OCI-LY7 (cell line): ENCODE measurements at regions not wholly inside any gene's neighbourhood (a gene's known extent, or its start where the extent isn't known, plus 50 kb on each side); places are given as distances from the start of the nearest gene placed in this dataset.

Experiments
- BruUV-seq: library from RNA; stranded (reverse); fragments of 400-500 nt; replicated peaks from 2 replicates; lab custom pipeline; 2021; lab: Mats Ljungman, UMichigan
- CTCF ChIA-PET: fragments of 300-600 bp; sonication (Branson Sonifier 250); formaldehyde crosslinking; loops from one replicate; lab custom pipeline; 2022; ENCODE audit warnings: antibody characterized with exemption; ENCODE audit not compliant: unreplicated experiment; lab: Charles Lee
- POLR2A ChIA-PET: fragments of 300-600 bp; sonication (Branson Sonifier 250); formaldehyde crosslinking; loops from one replicate; lab custom pipeline; 2022; ENCODE audit warnings: antibody characterized with exemption; lab: Charles Lee
- DNase-seq: peaks from one replicate; pipeline ENCODE4 v3.0.0-alpha.2; 2015; ENCODE audit warnings: low spot score
- H2AFZ ChIP-seq: fragments of 200-600 bp; sonication (generic), shearing (Covaris generic); 2 replicates; pipeline ENCODE4 v1.6.1; 2014; ENCODE audit warnings: mild to moderate bottlenecking, antibody characterized with exemption, low read length, moderate library complexity
- H3K27ac ChIP-seq: fragments of 200-600 bp; sonication (generic); 2 replicates; pipeline ENCODE4 v1.5.1; 2014; ENCODE audit warnings: mixed run types, low read depth, mild to moderate bottlenecking, moderate library complexity, low read length, inconsistent platforms; ENCODE audit not compliant: poor library complexity, severe bottlenecking
- H3K36me3 ChIP-seq: fragments of 200-600 bp; sonication (generic); 2 replicates; pipeline ENCODE4 v1.6.1; 2014; ENCODE audit warnings: mild to moderate bottlenecking, antibody characterized with exemption, low read length, moderate library complexity, mixed read lengths; ENCODE audit not compliant: insufficient read depth
- H3K4me1 ChIP-seq: fragments of 200-600 bp; sonication (generic); 2 replicates; pipeline ENCODE4 v1.5.1; 2014; ENCODE audit warnings: mild to moderate bottlenecking, low read length; ENCODE audit not compliant: insufficient read depth, poor library complexity, severe bottlenecking
- H3K4me2 ChIP-seq: fragments of 200-600 bp; sonication (generic); 2 replicates; pipeline ENCODE4 v1.6.1; 2014; ENCODE audit warnings: mild to moderate bottlenecking, low read length
- H3K4me3 ChIP-seq: fragments of 200-600 bp; sonication (generic); 2 replicates; pipeline ENCODE4 v1.5.1; 2014; ENCODE audit warnings: mild to moderate bottlenecking, low read depth, low read length; ENCODE audit not compliant: poor library complexity, severe bottlenecking
- H3K79me2 ChIP-seq: fragments of 200-600 bp; sonication (generic); 2 replicates; pipeline ENCODE4 v1.6.1; 2016; ENCODE audit warnings: low read depth, mild to moderate bottlenecking, low read length, moderate library complexity, mixed read lengths; ENCODE audit not compliant: insufficient read depth
- H3K9me2 ChIP-seq: fragments of 200-600 bp; sonication (generic); 2 replicates; pipeline ENCODE4 v1.6.1; 2016; ENCODE audit warnings: mild to moderate bottlenecking, low read length, mixed read lengths; ENCODE audit not compliant: insufficient read depth
- H3K9me3 ChIP-seq: fragments of 200-600 bp; sonication (generic); 2 replicates; pipeline ENCODE4 v1.6.1; 2014; ENCODE audit warnings: mild to moderate bottlenecking, mixed run types, low read length, mixed read lengths
- H4K20me1 ChIP-seq: fragments of 200-600 bp; sonication (generic); 2 replicates; pipeline ENCODE4 v1.6.1; 2014; ENCODE audit warnings: mild to moderate bottlenecking, antibody characterized with exemption, low read length, moderate library complexity, mixed read lengths; ENCODE audit not compliant: insufficient read depth
- EZH2phosphoT487 ChIP-seq: fragments of 200-600 bp; sonication (generic); IDR thresholded peaks from 2 replicates; pipeline ENCODE4 v1.6.1; 2018; ENCODE audit warnings: low read depth, borderline replicate concordance, mild to moderate bottlenecking, mixed run types, antibody characterized with exemption, low read length, moderate library complexity, mixed read lengths
- intact Hi-C: fragments of 100-400 bp; cut with micrococcal nuclease; formaldehyde crosslinking; loops from one replicate; pipeline ENCODE4 v1.10.0; 2022; ENCODE audit not compliant: unreplicated experiment
- TF ChIP-seq, protein P1 (sequence below): fragments of 200-600 bp; sonication (generic); conservative IDR thresholded peaks from 2 replicates; pipeline ENCODE4 v1.5.1; 2014; ENCODE audit warnings: mild to moderate bottlenecking, antibody characterized with exemption, low read length, moderate library complexity, mixed read lengths

DNA sequence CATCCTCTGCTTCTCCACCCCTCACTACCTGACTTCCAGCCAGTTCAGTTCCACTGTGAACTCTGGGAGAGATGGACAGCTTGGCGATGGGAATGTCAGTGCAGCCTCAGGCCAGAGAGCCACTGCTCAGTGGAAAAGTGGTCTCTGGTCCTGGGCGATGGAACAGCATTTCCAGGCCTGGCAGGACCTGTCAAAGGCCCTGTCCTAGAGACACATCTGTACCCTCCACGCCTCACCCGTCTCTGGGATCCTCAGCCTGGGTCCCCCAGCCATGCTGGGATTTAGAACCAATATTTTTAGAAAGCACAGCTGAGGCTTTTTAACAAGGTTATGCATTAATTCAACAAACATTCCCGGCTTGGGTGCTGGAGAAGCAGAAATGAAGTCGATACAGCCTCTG is 165.7 kb downstream of the MN1 start:
- Histone ChIP-seq H3K36me3 (no peaks in the 10 kb centered on the region), H3K4me3 (no peak overlapping the region), H2AFZ (no peak overlapping the region), H3K9me3 (no peaks in the 10 kb centered on the region), H3K79me2 (no peaks in the 10 kb centered on the region), H3K4me2 (no peak overlapping the region), H3K27ac (no peak overlapping the region), H3K4me1 (no peaks in the 10 kb centered on the region), H3K9me2 (no peaks in the 10 kb centered on the region), H4K20me1 (no peaks in the 10 kb centered on the region)
- DNase-seq = no peak
- ChIA-PET POLR2A (no interaction called here), CTCF (no interaction called here)
- no peak for TF ChIP-seq EZH2phosphoT487
- TF ChIP-seq, protein P1, sequence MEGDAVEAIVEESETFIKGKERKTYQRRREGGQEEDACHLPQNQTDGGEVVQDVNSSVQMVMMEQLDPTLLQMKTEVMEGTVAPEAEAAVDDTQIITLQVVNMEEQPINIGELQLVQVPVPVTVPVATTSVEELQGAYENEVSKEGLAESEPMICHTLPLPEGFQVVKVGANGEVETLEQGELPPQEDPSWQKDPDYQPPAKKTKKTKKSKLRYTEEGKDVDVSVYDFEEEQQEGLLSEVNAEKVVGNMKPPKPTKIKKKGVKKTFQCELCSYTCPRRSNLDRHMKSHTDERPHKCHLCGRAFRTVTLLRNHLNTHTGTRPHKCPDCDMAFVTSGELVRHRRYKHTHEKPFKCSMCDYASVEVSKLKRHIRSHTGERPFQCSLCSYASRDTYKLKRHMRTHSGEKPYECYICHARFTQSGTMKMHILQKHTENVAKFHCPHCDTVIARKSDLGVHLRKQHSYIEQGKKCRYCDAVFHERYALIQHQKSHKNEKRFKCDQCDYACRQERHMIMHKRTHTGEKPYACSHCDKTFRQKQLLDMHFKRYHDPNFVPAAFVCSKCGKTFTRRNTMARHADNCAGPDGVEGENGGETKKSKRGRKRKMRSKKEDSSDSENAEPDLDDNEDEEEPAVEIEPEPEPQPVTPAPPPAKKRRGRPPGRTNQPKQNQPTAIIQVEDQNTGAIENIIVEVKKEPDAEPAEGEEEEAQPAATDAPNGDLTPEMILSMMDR = no peak
- no TSS peak for BruUV-seq
- intact Hi-C loops = no loop called here

DNA sequence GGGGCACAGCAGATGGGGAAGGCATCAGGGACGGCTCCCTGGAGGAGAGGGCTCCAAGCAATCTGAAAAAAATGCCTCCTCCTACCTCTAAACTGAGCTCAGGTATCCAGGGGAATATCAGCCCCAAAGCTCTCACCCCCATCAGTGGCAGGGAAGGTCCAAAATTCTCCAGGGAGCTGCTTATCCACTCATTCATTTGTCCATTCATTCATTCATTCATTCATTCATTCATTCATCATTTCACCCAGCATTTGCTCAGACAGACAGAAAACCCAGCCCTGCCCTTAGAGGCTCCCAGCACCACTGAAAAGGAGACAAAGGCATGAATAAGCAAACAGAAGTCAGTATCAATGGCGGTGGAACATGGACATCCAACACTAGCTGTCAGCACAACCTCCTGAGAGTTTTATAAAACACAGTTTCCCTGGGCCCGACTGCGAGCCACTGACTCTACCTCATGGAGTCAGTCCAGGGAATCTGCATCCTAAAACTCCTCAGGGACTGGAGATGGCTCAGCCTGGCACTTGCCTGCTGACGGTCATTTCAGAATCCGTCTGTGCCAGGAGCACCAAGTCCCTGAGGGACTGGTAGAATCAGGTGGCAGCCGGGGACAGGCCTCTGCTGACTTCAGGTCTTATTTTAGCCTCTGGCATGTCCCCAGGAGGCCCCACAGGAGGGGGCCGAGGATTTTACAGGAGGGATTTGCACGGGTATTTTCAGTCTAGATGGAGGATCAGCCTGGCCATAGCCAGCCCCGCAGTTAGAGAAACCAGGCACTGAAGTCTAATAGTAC is 164.6 kb downstream of the MN1 start:
- no peak for DNase-seq
- Histone ChIP-seq H3K27ac (no peak overlapping the region), H3K9me2 (no peaks in the 10 kb centered on the region), H3K4me2 (no peak overlapping the region), H3K9me3 (no peaks in the 10 kb centered on the region), H3K79me2 (no peaks in the 10 kb centered on the region), H3K36me3 (no peaks in the 10 kb centered on the region), H2AFZ (no peak overlapping the region), H3K4me3 (no peak overlapping the region), H4K20me1 (no peaks in the 10 kb centered on the region), H3K4me1 (no peaks in the 10 kb centered on the region)
- CTCF ChIA-PET = no interaction called here
- intact Hi-C loops = no loop called here
- TF ChIP-seq, protein P1 = no peak
- no peak for TF ChIP-seq EZH2phosphoT487
- POLR2A ChIA-PET = no interaction called here
- BruUV-seq = no TSS peak

DNA sequence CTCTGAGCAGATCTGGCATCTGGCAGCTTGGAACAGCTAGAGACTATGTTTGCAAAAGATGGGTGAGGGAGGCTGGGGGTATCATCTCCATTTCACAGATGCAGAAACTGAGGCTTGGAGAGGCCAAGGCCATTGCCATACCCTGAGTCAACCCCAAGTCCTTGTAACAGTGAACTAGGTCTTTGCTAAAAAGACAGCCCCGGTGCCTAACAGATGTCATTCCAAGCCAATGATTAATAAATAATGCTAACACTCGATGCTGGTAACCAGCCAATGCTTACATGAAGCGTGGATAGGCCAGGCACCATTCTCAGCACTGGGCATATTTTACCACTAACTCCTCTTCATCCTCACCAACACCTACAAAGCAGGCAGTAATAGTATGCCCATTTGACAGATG is 164.0 kb downstream of the MN1 start:
- no peak overlapping the region for H3K4me2 ChIP-seq
- no peaks in the 10 kb centered on the region for H3K79me2 ChIP-seq
- TF ChIP-seq EZH2phosphoT487 = no peak
- TF ChIP-seq, protein P1 = no peak
- no peak overlapping the region for H3K4me3 ChIP-seq
- ChIA-PET POLR2A (no interaction called here), CTCF (no interaction called here)
- no peak overlapping the region for H3K27ac ChIP-seq
- H3K9me2 ChIP-seq = no peaks in the 10 kb centered on the region
- no TSS peak for BruUV-seq
- no peaks in the 10 kb centered on the region for H3K36me3 ChIP-seq
- H3K4me1 ChIP-seq = no peaks in the 10 kb centered on the region
- H3K9me3 ChIP-seq = no peaks in the 10 kb centered on the region
- H2AFZ ChIP-seq = no peak overlapping the region
- no peak for DNase-seq
- H4K20me1 ChIP-seq = no peaks in the 10 kb centered on the region
- intact Hi-C loops = no loop called here
